Kidney epithelial cell (primary cell): ENCODE measurements at regions not wholly inside any gene's neighbourhood (a gene's known extent, or its start where the extent isn't known, plus 50 kb on each side); places are given as distances from the start of the nearest gene placed in this dataset.

Experiments used
- DNase-seq: peaks from one replicate; pipeline ENCODE4 v3.0.0-alpha.2; 2010; ENCODE audit warnings: low read depth
- H3K27me3 ChIP-seq: 2 replicates; pipeline ENCODE4 v1.6.0; 2011; ENCODE audit warnings: low read length; ENCODE audit not compliant: control insufficient read depth, insufficient read depth
- H3K36me3 ChIP-seq: 2 replicates; pipeline ENCODE4 v1.5.1; 2011; ENCODE audit warnings: low read length; ENCODE audit not compliant: control insufficient read depth, insufficient read depth
- H3K4me3 ChIP-seq: 2 replicates; pipeline ENCODE4 v1.5.1; 2011; ENCODE audit warnings: low read depth, mild to moderate bottlenecking, control low read depth, low read length
- TF ChIP-seq, protein P1 (sequence below): IDR thresholded peaks from 2 replicates; pipeline ENCODE4 v1.5.1; 2011; ENCODE audit warnings: mild to moderate bottlenecking, moderate library complexity, low read length, control low read depth, inconsistent platforms; ENCODE audit not compliant: insufficient read depth, poor library complexity, severe bottlenecking

GRCh38 chr16:77117707-77118106, 73.3 kb upstream of the MON1B start:
- no peak for DNase-seq
- H3K27me3 ChIP-seq: no peaks in the 10 kb centered on the region
- TF ChIP-seq, protein P1, sequence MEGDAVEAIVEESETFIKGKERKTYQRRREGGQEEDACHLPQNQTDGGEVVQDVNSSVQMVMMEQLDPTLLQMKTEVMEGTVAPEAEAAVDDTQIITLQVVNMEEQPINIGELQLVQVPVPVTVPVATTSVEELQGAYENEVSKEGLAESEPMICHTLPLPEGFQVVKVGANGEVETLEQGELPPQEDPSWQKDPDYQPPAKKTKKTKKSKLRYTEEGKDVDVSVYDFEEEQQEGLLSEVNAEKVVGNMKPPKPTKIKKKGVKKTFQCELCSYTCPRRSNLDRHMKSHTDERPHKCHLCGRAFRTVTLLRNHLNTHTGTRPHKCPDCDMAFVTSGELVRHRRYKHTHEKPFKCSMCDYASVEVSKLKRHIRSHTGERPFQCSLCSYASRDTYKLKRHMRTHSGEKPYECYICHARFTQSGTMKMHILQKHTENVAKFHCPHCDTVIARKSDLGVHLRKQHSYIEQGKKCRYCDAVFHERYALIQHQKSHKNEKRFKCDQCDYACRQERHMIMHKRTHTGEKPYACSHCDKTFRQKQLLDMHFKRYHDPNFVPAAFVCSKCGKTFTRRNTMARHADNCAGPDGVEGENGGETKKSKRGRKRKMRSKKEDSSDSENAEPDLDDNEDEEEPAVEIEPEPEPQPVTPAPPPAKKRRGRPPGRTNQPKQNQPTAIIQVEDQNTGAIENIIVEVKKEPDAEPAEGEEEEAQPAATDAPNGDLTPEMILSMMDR: no peak
- H3K36me3 ChIP-seq: no peaks in the 10 kb centered on the region
- H3K4me3 ChIP-seq: no peak overlapping the region

DNA sequence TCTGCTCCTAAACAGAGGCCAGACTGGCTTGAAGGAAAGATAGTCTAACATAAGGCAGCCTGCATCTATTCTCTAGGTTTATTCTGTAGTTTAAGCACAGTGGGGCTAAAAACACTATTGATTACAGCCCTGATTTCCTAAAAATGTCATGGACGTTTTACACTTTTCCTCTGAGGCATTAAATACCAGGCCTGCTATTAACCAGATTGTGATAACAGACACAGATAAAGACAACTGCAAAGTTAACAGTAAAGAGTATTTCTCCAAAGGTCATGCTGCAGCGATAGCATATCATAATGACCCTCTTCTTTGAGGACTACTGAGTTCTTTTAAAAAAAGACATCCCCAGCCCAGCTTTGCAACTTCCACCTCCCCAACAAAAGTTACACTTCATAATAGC, 59.6 kb upstream of the MON1B start:
- Histone ChIP-seq H3K27me3 (no peaks in the 10 kb centered on the region), H3K4me3 (no peak overlapping the region), H3K36me3 (no peaks in the 10 kb centered on the region)
- TF ChIP-seq, protein P1: no peak
- DNase-seq: no peak

- Histone ChIP-seq H3K27me3 (no peaks in the 10 kb centered on the region), H3K4me3 (no peak overlapping the region), H3K36me3 (no peaks in the 10 kb centered on the region)
- DNase-seq: no peak
- TF ChIP-seq, protein P1: no peak
Observed at GRCh38 chr16:77132051-77132618, 58.9 kb upstream of the MON1B start.

DNA sequence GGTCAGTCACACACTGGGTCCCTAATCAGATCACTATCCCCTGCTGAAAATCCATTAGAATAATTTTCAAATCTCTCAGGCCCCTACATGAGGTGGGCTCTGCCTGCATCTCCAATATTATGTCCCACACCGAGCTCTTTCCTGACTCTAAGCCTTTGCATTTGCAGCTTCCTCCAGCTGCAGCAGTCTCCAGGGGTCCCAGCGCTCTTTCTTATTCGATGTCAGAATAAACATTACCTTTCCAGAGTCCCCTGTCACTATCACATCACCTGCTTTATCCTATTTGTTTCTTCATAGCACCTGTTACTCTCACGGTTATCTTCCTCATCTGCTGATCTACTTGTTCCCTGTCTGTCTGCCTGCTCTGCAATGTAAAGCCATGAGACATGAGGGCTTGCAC, 57.3 kb upstream of the MON1B start:
- H3K36me3 ChIP-seq: no peaks in the 10 kb centered on the region
- no peak for DNase-seq
- TF ChIP-seq, protein P1: no peak

DNA sequence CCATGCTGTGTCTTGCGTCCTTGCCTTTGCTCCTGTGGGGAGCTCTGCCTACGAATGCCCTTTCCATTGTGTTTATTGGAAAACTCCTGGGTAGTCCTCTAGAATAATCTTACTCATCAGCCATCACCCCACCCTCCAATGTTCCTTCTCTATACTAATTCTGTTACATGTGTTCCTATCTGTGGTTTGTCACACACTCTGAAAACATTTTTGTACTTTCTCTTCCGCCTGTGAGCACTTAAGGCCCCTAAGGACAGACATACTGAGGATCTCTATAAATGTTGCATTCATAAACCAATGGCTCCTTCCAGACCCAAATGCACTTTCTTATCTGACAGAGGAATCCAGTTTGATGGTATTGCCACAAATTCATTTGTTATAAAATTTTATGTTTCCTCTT, 53.9 kb upstream of the MON1B start:
- Histone ChIP-seq H3K27me3 (no peaks in the 10 kb centered on the region), H3K36me3 (no peaks in the 10 kb centered on the region), H3K4me3 (no peak overlapping the region)
- no peak for DNase-seq
- TF ChIP-seq, protein P1: no peak

More for the DNA sequence above, 57.3 kb upstream of the MON1B start:
- Histone ChIP-seq H3K4me3 (no peak overlapping the region), H3K27me3 (no peaks in the 10 kb centered on the region)
